Esophagus (tissue), 2 donors: ENCODE measurements at regions not wholly inside any gene's neighbourhood (a gene's known extent, or its start where the extent isn't known, plus 50 kb on each side); places are given as distances from the start of the nearest gene placed in this dataset.

ENCODE experiments used
- H3K27ac ChIP-seq, 2 donors: one replicate each; pipeline ENCODE4 v1.5.1; 2013; ENCODE audit warnings: low read depth in 2 of 2, mild to moderate bottlenecking in 2 of 2, inconsistent platforms in 1 of 2, low read length in 1 of 2, moderate library complexity in 1 of 2
- H3K27me3 ChIP-seq, 2 donors: one replicate each; pipeline ENCODE4 v1.6.1; 2013; ENCODE audit warnings: low read length in 2 of 2, control low read depth in 1 of 2, mild to moderate bottlenecking in 1 of 2; ENCODE audit not compliant: insufficient read depth in 2 of 2, control insufficient read depth in 1 of 2
- H3K36me3 ChIP-seq, 2 donors: one replicate each; pipeline ENCODE4 v1.6.1; 2013; ENCODE audit warnings: low read length in 1 of 2; ENCODE audit not compliant: control insufficient read depth in 2 of 2, insufficient read depth in 2 of 2
- H3K4me1 ChIP-seq, 2 donors: one replicate each; pipeline ENCODE4 v1.6.1; 2013; ENCODE audit warnings: low read length in 1 of 2; ENCODE audit not compliant: control insufficient read depth in 2 of 2, insufficient read depth in 2 of 2
- H3K4me3 ChIP-seq, 2 donors: one replicate each; pipeline ENCODE4 v1.5.1; 2013; ENCODE audit warnings: low read length in 2 of 2, mild to moderate bottlenecking in 2 of 2, low read depth in 1 of 2, moderate library complexity in 1 of 2
- H3K9me3 ChIP-seq, 2 donors: one replicate each; pipeline ENCODE4 v1.6.1; 2013; ENCODE audit warnings: mild to moderate bottlenecking in 2 of 2, low read depth in 1 of 2, low read length in 1 of 2, moderate library complexity in 1 of 2; ENCODE audit not compliant: control insufficient read depth in 2 of 2, insufficient read depth in 1 of 2
- WGBS, 2 donors: extraction: QIAGEN DNeasy Blood & Tissue Kit; methylation state at CpG; one replicate each; pipeline ENCODE4 v1.1.7; 2013; 5-methylcytosine and 5-hydroxymethylcytosine counted together
- donor health status: healthy with polysubstance abuse.
- donor health status: Bipolar disorder and iron deficiency.

- H3K4me3 ChIP-seq = no peak overlapping the region
- H3K9me3 ChIP-seq = no peaks in the 10 kb centered on the region
- H3K27ac ChIP-seq = peak overlapping the region; percentile 57 to 59
- peaks cover 3 to 11% of the 10 kb centered on the region in 2 donors for H3K4me1 ChIP-seq
- H3K27me3 ChIP-seq = no peaks in the 10 kb centered on the region
- 46 to 47% methylated on average over 15 of the region's 15 CpGs for WGBS, 2 donors
- no peaks in the 10 kb centered on the region for H3K36me3 ChIP-seq
Observed at GRCh38 chr11:134639586-134640330, 227.7 kb upstream of the B3GAT1 start.

GRCh38 chr11:134638796-134639430 is 226.9 kb upstream of the B3GAT1 start:
- Histone ChIP-seq H3K4me1 (peaks cover 3 to 11% of the 10 kb centered on the region in 2 donors), H3K9me3 (no peaks in the 10 kb centered on the region), H3K27ac (no peak overlapping the region), H3K27me3 (no peaks in the 10 kb centered on the region), H3K36me3 (no peaks in the 10 kb centered on the region), H3K4me3 (no peak overlapping the region)
- WGBS, 2 donors = 73 to 80% methylated on average over 10 of the region's 10 CpGs

GRCh38 chr11:134637091-134638015 is 225.3 kb upstream of the B3GAT1 start:
- Histone ChIP-seq H3K9me3 (peaks cover 0 to 2% of the 10 kb centered on the region in 2 donors), H3K4me3 (no peak overlapping the region), H3K27me3 (no peaks in the 10 kb centered on the region), H3K36me3 (no peaks in the 10 kb centered on the region), H3K4me1 (peaks cover 3 to 11% of the 10 kb centered on the region in 2 donors), H3K27ac (no peak overlapping the region)
- WGBS, 2 donors = 75 to 76% methylated on average over 11 of the region's 11 CpGs

GRCh38 chr11:134636071-134636470 is 224.0 kb upstream of the B3GAT1 start:
- Histone ChIP-seq H3K27me3 (no peaks in the 10 kb centered on the region), H3K9me3 (peaks cover 0 to 3% of the 10 kb centered on the region in 2 donors), H3K36me3 (no peaks in the 10 kb centered on the region), H3K4me1 (peaks cover 3 to 11% of the 10 kb centered on the region in 2 donors), H3K27ac (no peak overlapping the region), H3K4me3 (no peak overlapping the region)
- WGBS, 2 donors = 82 to 83% methylated on average over 12 of the region's 12 CpGs

- Histone ChIP-seq H3K9me3 (peaks cover 0 to 3% of the 10 kb centered on the region in 2 donors), H3K4me1 (peaks cover 2 to 3% of the 10 kb centered on the region in 2 donors), H3K27me3 (no peaks in the 10 kb centered on the region), H3K4me3 (no peak overlapping the region), H3K27ac (no peak overlapping the region), H3K36me3 (no peaks in the 10 kb centered on the region)
- 77 to 79% methylated on average over 22 of the region's 22 CpGs for WGBS, 2 donors
Observed at GRCh38 chr11:134634897-134635831, 223.1 kb upstream of the B3GAT1 start.

GRCh38 chr11:134633276-134633675 is 221.2 kb upstream of the B3GAT1 start:
- no peak overlapping the region for H3K27ac ChIP-seq
- H3K36me3 ChIP-seq = no peaks in the 10 kb centered on the region
- no peak overlapping the region for H3K4me3 ChIP-seq
- H3K9me3 ChIP-seq = peaks cover 0 to 3% of the 10 kb centered on the region in 2 donors
- no peaks in the 10 kb centered on the region for H3K4me1 ChIP-seq
- H3K27me3 ChIP-seq = no peaks in the 10 kb centered on the region
- WGBS, 2 donors = 85 to 89% methylated on average over 6 of the region's 6 CpGs

GRCh38 chr11:134632347-134633119 is 220.5 kb upstream of the B3GAT1 start:
- H3K27me3 ChIP-seq = no peaks in the 10 kb centered on the region
- H3K27ac ChIP-seq = no peak overlapping the region
- no peaks in the 10 kb centered on the region for H3K36me3 ChIP-seq
- WGBS, 2 donors = 81 to 84% methylated on average over 16 of the region's 16 CpGs
- no peaks in the 10 kb centered on the region for H3K4me1 ChIP-seq
- peaks cover 0 to 3% of the 10 kb centered on the region in 2 donors for H3K9me3 ChIP-seq
- no peak overlapping the region for H3K4me3 ChIP-seq

- no peak overlapping the region for H3K27ac ChIP-seq
- peaks cover 0 to 3% of the 10 kb centered on the region in 2 donors for H3K9me3 ChIP-seq
- H3K4me1 ChIP-seq = no peaks in the 10 kb centered on the region
- no peaks in the 10 kb centered on the region for H3K36me3 ChIP-seq
- no peaks in the 10 kb centered on the region for H3K27me3 ChIP-seq
- 78 to 84% methylated on average over 13 of the region's 13 CpGs for WGBS, 2 donors
- H3K4me3 ChIP-seq = no peak overlapping the region
Observed at GRCh38 chr11:134630861-134631260, 218.8 kb upstream of the B3GAT1 start.
